IMR-90 (cell line): ENCODE measurements at regions not wholly inside any gene's neighbourhood (a gene's known extent, or its start where the extent isn't known, plus 50 kb on each side); places are given as distances from the start of the nearest gene placed in this dataset.

Experiments
- ATAC-seq: fragments of 200-7000 bp; cut with Tn5 transposase; 2 replicates; pipeline ENCODE4 v1.9.1; 2020; ENCODE audit warnings: low read depth, mild to moderate bottlenecking, moderate library complexity
- BruUV-seq: library from RNA; stranded (reverse); fragments of 400-500 nt; replicated peaks from 2 replicates; lab custom pipeline; 2021; lab: Mats Ljungman, UMichigan
- CTCF ChIA-PET: fragments of 300-600 bp; formaldehyde crosslinking; extraction: SDS; loops from one replicate; lab custom pipeline; 2021; ENCODE audit warnings: antibody characterized with exemption; lab: Yijun Ruan, JAX
- POLR2A ChIA-PET: fragments of 300-600 bp; sonication (Branson Sonifier 250); formaldehyde crosslinking; loops from one replicate; lab custom pipeline; 2022; ENCODE audit warnings: antibody characterized with exemption; ENCODE audit not compliant: unreplicated experiment; lab: Charles Lee
- DNase-seq: peaks from one replicate; pipeline ENCODE4 v3.0.0; 2013
- H2AFZ ChIP-seq: replicated peaks from 2 replicates; pipeline ENCODE3; 2013; ENCODE audit warnings: low read length, mild to moderate bottlenecking; ENCODE audit not compliant: poor library complexity
- H2AK5ac ChIP-seq: 2 replicates; pipeline ENCODE4 v1.6.1; 2013; ENCODE audit warnings: low read depth, low read length, inconsistent platforms
- H2AK9ac ChIP-seq: replicated peaks from 2 replicates; pipeline ENCODE3; 2013; ENCODE audit warnings: mild to moderate bottlenecking, low read depth, low read length, moderate library complexity; ENCODE audit not compliant: poor library complexity
- H2BK120ac ChIP-seq: 2 replicates; pipeline ENCODE4 v1.6.1; 2013; ENCODE audit warnings: low read depth, low read length, inconsistent platforms
- H2BK15ac ChIP-seq: 3 replicates; pipeline ENCODE4 v1.6.1; 2013; ENCODE audit warnings: low read depth, low read length, inconsistent platforms
- H2BK20ac ChIP-seq: 2 replicates; pipeline ENCODE4 v1.6.1; 2013; ENCODE audit warnings: low read depth, mild to moderate bottlenecking, inconsistent platforms, low read length, moderate library complexity
- H2BK5ac ChIP-seq: 2 replicates; pipeline ENCODE4 v1.6.1; 2013; ENCODE audit warnings: mild to moderate bottlenecking, low read depth, low read length, inconsistent platforms; ENCODE audit not compliant: poor library complexity, severe bottlenecking
- H3K14ac ChIP-seq: replicated peaks from 2 replicates; pipeline ENCODE4 v1.6.1; 2013; ENCODE audit warnings: low read depth, low read length, inconsistent platforms
- H3K18ac ChIP-seq: 2 replicates; pipeline ENCODE4 v1.6.1; 2013; ENCODE audit warnings: low read depth, low read length, control low read depth
- H3K23ac ChIP-seq: 2 replicates; pipeline ENCODE4 v1.6.1; 2013; ENCODE audit warnings: low read depth, low read length, inconsistent platforms
- H3K27ac ChIP-seq: 2 replicates; pipeline ENCODE4 v1.5.1; 2013; ENCODE audit warnings: mild to moderate bottlenecking, control low read depth, low read length; ENCODE audit not compliant: insufficient read depth
- H3K27me3 ChIP-seq: 2 replicates; pipeline ENCODE4 v1.6.1; 2013; ENCODE audit warnings: low read length; ENCODE audit not compliant: control insufficient read depth, insufficient read depth
- H3K36me3 ChIP-seq: 2 replicates; pipeline ENCODE4 v1.6.1; 2013; ENCODE audit warnings: low read length, mixed read lengths; ENCODE audit not compliant: control insufficient read depth, insufficient read depth
- H3K4ac ChIP-seq: 2 replicates; pipeline ENCODE4 v1.6.1; 2013; ENCODE audit warnings: low read depth, low read length, inconsistent platforms
- H3K4me1 ChIP-seq: 2 replicates; pipeline ENCODE4 v1.6.1; 2013; ENCODE audit warnings: low read length, mixed read lengths; ENCODE audit not compliant: control insufficient read depth, insufficient read depth
- H3K4me2 ChIP-seq: 2 replicates; pipeline ENCODE4 v1.6.1; 2013; ENCODE audit warnings: low read depth, mild to moderate bottlenecking, control low read depth, low read length, moderate library complexity
- H3K4me3 ChIP-seq: 2 replicates; pipeline ENCODE4 v1.5.1; 2013; ENCODE audit warnings: low read depth, mild to moderate bottlenecking, control low read depth, low read length, moderate library complexity; ENCODE audit not compliant: insufficient read depth
- H3K56ac ChIP-seq: 2 replicates; pipeline ENCODE4 v1.6.1; 2013; ENCODE audit warnings: low read length, inconsistent platforms; ENCODE audit not compliant: insufficient read depth; ENCODE audit errors: extremely low read depth
- H3K79me1 ChIP-seq, 2 experiments: 2 replicates each; pipeline ENCODE4 v1.6.1; 2013; ENCODE audit warnings: low read length in 2 of 2, inconsistent platforms in 1 of 2, low read depth in 1 of 2
- H3K9ac ChIP-seq: 2 replicates; pipeline ENCODE4 v1.6.1; 2013; ENCODE audit warnings: low read depth, low read length, control low read depth
- H3K9me1 ChIP-seq: 2 replicates; pipeline ENCODE4 v1.6.1; 2013; ENCODE audit warnings: low read length, inconsistent platforms; ENCODE audit not compliant: insufficient read depth
- H3K9me3 ChIP-seq: 2 replicates; pipeline ENCODE4 v1.6.1; 2013; ENCODE audit warnings: low read length; ENCODE audit not compliant: control insufficient read depth, insufficient read depth
- H4K20me1 ChIP-seq: 2 replicates; pipeline ENCODE4 v1.6.1; 2013; ENCODE audit warnings: low read length, inconsistent platforms; ENCODE audit not compliant: insufficient read depth
- H4K5ac ChIP-seq: 2 replicates; pipeline ENCODE4 v1.6.1; 2013; ENCODE audit warnings: mild to moderate bottlenecking, low read depth, low read length, control low read depth
- H4K8ac ChIP-seq, 2 experiments: 2 replicates each; pipeline ENCODE4 v1.6.1; 2013; ENCODE audit warnings: low read depth in 2 of 2, low read length in 2 of 2, control low read depth in 1 of 2, inconsistent platforms in 1 of 2
- H4K91ac ChIP-seq: 2 replicates; pipeline ENCODE4 v1.6.1; 2013; ENCODE audit warnings: low read depth, low read length, inconsistent platforms; ENCODE audit not compliant: insufficient read depth
- FOS ChIP-seq: fragments of 150-350 bp; IDR thresholded peaks from 2 replicates; pipeline ENCODE4 v1.6.1; 2016; ENCODE audit warnings: low read depth, low read length
- MAFK ChIP-seq: IDR thresholded peaks from 2 replicates; pipeline ENCODE4 v1.6.1; 2012; ENCODE audit warnings: low read depth, low read length, improper control_type of control experiment
- WGBS, 2 experiments: methylation state at CpG; one replicate each; pipeline versions ENCODE4 v1.1.5 to v1.1.7; 2013; ENCODE audit warnings: missing lambda C conversion rate in 2 of 2; ENCODE audit not compliant: insufficient read length in 1 of 2; ENCODE audit errors: extremely low coverage in 2 of 2; 5-methylcytosine and 5-hydroxymethylcytosine counted together
- dilution Hi-C: fragments of 300-500 bp; cut with HindIII; formaldehyde crosslinking; loops from one replicate; pipeline ENCODE4 v1.14.3; 2018; ENCODE audit warnings: low sequenced_read_pairs; ENCODE audit not compliant: unreplicated experiment
- in situ Hi-C: fragments of 300-500 bp; cut with MboI; formaldehyde crosslinking; loops from 3 replicates; pipeline ENCODE4 v1.14.3; 2019; ENCODE audit warnings: low sequenced_read_pairs, inconsistent platforms, mixed read lengths
- intact Hi-C: fragments of 100-400 bp; cut with micrococcal nuclease; formaldehyde crosslinking; loops from 2 replicates; pipeline ENCODE4 v1.10.0; 2022

DNA sequence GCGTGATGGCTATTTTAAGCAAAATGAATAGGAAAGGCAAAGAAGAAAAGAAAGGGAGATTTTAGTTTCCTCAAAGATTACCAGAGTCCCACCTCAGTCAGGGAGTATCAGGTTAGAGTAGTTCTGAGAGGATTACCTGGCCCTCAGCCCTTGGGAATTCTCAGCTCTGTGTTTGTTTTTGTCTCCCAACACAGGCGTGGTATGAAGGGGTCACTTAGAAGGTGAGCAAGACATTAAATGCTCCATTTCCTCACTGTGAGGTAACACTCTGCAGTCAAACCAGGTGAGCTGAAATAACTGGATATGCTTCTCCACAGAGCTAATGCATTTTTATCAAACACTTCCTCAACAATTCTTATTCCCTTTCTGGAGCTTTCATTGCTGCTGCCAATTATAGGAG, 232.2 kb downstream of the IKZF2 start:
- no peak overlapping the region for H3K4me3 ChIP-seq
- dilution Hi-C loops = no loop called here
- H3K4me1 ChIP-seq = peaks cover 2% of the 10 kb centered on the region; the same call in 1 of the 2 replicates
- H3K9me3 ChIP-seq = no peaks in the 10 kb centered on the region
- no peak overlapping the region for H3K4ac ChIP-seq
- intact Hi-C loops = no loop called here
- no peak overlapping the region for H2BK20ac ChIP-seq
- H2AFZ ChIP-seq = no peak overlapping the region
- no peak overlapping the region for H2BK5ac ChIP-seq
- no peaks in the 10 kb centered on the region for H4K20me1 ChIP-seq
- no peak for ATAC-seq
- POLR2A ChIA-PET = no interaction called here
- no peak for TF ChIP-seq FOS
- no peak for TF ChIP-seq MAFK
- no peak overlapping the region for H2BK15ac ChIP-seq
- H4K8ac ChIP-seq = no peak overlapping the region
- no peak overlapping the region for H3K27ac ChIP-seq
- H3K9me1 ChIP-seq = no peaks in the 10 kb centered on the region
- no peak for DNase-seq
- no peak overlapping the region for H3K18ac ChIP-seq
- H2AK5ac ChIP-seq = no peak overlapping the region
- H3K14ac ChIP-seq = no peak overlapping the region
- no peak overlapping the region for H3K9ac ChIP-seq
- H3K79me1 ChIP-seq = no peaks in the 10 kb centered on the region
- 100% methylated on average over 1 of the region's 2 CpGs; no CpG with 5 or more reads in 1 of the 2 experiments for WGBS, 2 experiments
- in situ Hi-C loops = no loop called here
- CTCF ChIA-PET = no interaction called here
- H2AK9ac ChIP-seq = no peak overlapping the region
- no peak overlapping the region for H3K23ac ChIP-seq
- BruUV-seq = no TSS peak
- H4K5ac ChIP-seq = no peak overlapping the region
- H3K27me3 ChIP-seq = no peaks in the 10 kb centered on the region
- no peak overlapping the region for H4K91ac ChIP-seq
- H3K36me3 ChIP-seq = no peaks in the 10 kb centered on the region
- no peak overlapping the region for H2BK120ac ChIP-seq
- no peak overlapping the region for H3K4me2 ChIP-seq
- no peak overlapping the region for H3K56ac ChIP-seq
